K562 (cell line): ENCODE measurements at regions not wholly inside any gene's neighbourhood (a gene's known extent, or its start where the extent isn't known, plus 50 kb on each side); places are given as distances from the start of the nearest gene placed in this dataset.

Experiments used
- ARHGAP35 ChIP-seq: fragments of 450-650 bp; IDR thresholded peaks from 2 replicates; pipeline ENCODE4 v1.6.1; 2018; ENCODE audit not compliant: partially characterized antibody
- ATF1 ChIP-seq, 2 experiments: fragments of 450-650 bp in 1 of 2; IDR thresholded peaks; 2 replicates each; pipeline ENCODE4 v1.6.1; 2016; ENCODE audit warnings: missing compliant biosample characterization in 1 of 2, missing genetic modification characterization in 1 of 2
- CREM ChIP-seq: IDR thresholded peaks from 2 replicates; pipeline ENCODE4 v1.6.1; 2014; ENCODE audit warnings: antibody characterized with exemption, low read depth
- EHMT2 ChIP-seq: fragments of 450-650 bp; IDR thresholded peaks from 2 replicates; pipeline ENCODE4 v1.6.1; 2018; ENCODE audit warnings: antibody characterized with exemption
- HNRNPLL ChIP-seq: fragments of 200-400 bp; formaldehyde crosslinking; IDR thresholded peaks from 2 replicates; pipeline ENCODE4 v1.6.1; 2017; ENCODE audit warnings: low read length, low read depth, mild to moderate bottlenecking; ENCODE audit not compliant: poor library complexity, severe bottlenecking
- JUN ChIP-seq, 2 experiments: sonication (generic) in 1 of 2; formaldehyde crosslinking in 1 of 2; IDR thresholded peaks; 2 replicates each; pipeline versions ENCODE4 v1.6.1 to v1.8.0; 2012 to 2022; ENCODE audit warnings: borderline replicate concordance in 2 of 2, mild to moderate bottlenecking in 2 of 2, improper control_type of control experiment in 1 of 2, low read depth in 1 of 2, low read length in 1 of 2, missing genetic modification reagents in 1 of 2
- RBM34 ChIP-seq: fragments of 200-400 bp; formaldehyde crosslinking; IDR thresholded peaks from 2 replicates; pipeline ENCODE4 v1.6.1; 2018; ENCODE audit warnings: low read length, borderline replicate concordance; ENCODE audit not compliant: insufficient read depth
- TF ChIP-seq, protein P1 (sequence below): fragments of 450-650 bp; IDR thresholded peaks from 2 replicates; pipeline ENCODE4 v1.6.1; 2016; ENCODE audit warnings: borderline replicate concordance
- TF ChIP-seq, protein P2 (sequence below): fragments of 450-650 bp; IDR thresholded peaks from 2 replicates; pipeline ENCODE4 v1.6.1; 2017; ENCODE audit warnings: antibody characterized with exemption, mild to moderate bottlenecking
- TF ChIP-seq, protein P3 (sequence below): IDR thresholded peaks from 2 replicates; pipeline ENCODE4 v1.6.1; 2016; ENCODE audit warnings: missing genetic modification characterization, missing compliant biosample characterization
- TF ChIP-seq, protein P4 (sequence below): fragments of 450-650 bp; formaldehyde crosslinking; IDR thresholded peaks from 2 replicates; pipeline ENCODE4 v1.4.0; 2020; ENCODE audit warnings: mild to moderate bottlenecking, moderate library complexity

DNA sequence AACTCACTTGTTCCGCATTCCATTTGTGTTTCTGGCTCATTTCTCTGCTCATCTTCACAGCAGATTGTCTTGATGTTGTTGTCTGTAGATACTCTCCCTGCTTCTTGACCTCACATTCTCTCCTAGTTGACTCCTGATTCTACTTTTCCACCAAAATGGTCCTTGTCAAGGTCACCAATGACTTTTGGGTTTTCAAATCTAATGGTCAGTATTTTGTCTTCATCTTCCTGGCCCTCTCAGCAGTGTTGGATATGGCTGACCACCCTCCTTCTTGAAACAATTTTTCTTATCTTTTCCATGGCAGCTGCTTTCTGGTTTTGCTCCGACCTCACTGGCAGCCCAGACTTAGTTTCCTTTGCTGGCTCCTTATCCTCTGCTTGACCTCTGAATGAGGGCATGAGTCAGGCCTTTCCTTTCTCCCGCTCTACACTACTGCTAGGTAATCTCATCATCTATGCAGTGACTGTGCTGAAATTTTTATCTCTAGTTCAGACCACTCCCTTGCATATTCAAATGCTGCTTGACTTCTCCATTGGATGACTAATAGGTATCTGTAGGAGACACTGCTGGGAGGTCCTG lies 386.6 kb upstream of the SPRED2 start (continued):
- TF ChIP-seq ATF1 (CRISPR knock-in tag; IDR thresholded peaks at IDR 0.05) (no peak), ATF1 (tag; IDR thresholded peaks at IDR 0.05) (peak; percentile 60), HNRNPLL (no peak), EHMT2 (peak; percentile 86), CREM (peak; percentile 51; the same call in 1 of the 2 replicates), JUN (IDR thresholded peaks at IDR 0.05; ENCODE audit: borderline replicate concordance, low read depth, low read length) (peak; percentile 85), JUN (CRISPR knock-in tag; IDR thresholded peaks at IDR 0.05; ENCODE audit: borderline replicate concordance) (no peak), RBM34 (no peak), ARHGAP35 (no peak)
- TF ChIP-seq, protein P1, sequence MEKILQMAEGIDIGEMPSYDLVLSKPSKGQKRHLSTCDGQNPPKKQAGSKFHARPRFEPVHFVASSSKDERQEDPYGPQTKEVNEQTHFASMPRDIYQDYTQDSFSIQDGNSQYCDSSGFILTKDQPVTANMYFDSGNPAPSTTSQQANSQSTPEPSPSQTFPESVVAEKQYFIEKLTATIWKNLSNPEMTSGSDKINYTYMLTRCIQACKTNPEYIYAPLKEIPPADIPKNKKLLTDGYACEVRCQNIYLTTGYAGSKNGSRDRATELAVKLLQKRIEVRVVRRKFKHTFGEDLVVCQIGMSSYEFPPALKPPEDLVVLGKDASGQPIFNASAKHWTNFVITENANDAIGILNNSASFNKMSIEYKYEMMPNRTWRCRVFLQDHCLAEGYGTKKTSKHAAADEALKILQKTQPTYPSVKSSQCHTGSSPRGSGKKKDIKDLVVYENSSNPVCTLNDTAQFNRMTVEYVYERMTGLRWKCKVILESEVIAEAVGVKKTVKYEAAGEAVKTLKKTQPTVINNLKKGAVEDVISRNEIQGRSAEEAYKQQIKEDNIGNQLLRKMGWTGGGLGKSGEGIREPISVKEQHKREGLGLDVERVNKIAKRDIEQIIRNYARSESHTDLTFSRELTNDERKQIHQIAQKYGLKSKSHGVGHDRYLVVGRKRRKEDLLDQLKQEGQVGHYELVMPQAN = 0 out of 2 replicates have a peak, but pooled peaks have one; percentile 39
- TF ChIP-seq, protein P2, sequence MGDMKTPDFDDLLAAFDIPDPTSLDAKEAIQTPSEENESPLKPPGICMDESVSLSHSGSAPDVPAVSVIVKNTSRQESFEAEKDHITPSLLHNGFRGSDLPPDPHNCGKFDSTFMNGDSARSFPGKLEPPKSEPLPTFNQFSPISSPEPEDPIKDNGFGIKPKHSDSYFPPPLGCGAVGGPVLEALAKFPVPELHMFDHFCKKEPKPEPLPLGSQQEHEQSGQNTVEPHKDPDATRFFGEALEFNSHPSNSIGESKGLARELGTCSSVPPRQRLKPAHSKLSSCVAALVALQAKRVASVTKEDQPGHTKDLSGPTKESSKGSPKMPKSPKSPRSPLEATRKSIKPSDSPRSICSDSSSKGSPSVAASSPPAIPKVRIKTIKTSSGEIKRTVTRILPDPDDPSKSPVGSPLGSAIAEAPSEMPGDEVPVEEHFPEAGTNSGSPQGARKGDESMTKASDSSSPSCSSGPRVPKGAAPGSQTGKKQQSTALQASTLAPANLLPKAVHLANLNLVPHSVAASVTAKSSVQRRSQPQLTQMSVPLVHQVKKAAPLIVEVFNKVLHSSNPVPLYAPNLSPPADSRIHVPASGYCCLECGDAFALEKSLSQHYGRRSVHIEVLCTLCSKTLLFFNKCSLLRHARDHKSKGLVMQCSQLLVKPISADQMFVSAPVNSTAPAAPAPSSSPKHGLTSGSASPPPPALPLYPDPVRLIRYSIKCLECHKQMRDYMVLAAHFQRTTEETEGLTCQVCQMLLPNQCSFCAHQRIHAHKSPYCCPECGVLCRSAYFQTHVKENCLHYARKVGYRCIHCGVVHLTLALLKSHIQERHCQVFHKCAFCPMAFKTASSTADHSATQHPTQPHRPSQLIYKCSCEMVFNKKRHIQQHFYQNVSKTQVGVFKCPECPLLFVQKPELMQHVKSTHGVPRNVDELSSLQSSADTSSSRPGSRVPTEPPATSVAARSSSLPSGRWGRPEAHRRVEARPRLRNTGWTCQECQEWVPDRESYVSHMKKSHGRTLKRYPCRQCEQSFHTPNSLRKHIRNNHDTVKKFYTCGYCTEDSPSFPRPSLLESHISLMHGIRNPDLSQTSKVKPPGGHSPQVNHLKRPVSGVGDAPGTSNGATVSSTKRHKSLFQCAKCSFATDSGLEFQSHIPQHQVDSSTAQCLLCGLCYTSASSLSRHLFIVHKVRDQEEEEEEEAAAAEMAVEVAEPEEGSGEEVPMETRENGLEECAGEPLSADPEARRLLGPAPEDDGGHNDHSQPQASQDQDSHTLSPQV = peak; percentile 79
- TF ChIP-seq, protein P3, sequence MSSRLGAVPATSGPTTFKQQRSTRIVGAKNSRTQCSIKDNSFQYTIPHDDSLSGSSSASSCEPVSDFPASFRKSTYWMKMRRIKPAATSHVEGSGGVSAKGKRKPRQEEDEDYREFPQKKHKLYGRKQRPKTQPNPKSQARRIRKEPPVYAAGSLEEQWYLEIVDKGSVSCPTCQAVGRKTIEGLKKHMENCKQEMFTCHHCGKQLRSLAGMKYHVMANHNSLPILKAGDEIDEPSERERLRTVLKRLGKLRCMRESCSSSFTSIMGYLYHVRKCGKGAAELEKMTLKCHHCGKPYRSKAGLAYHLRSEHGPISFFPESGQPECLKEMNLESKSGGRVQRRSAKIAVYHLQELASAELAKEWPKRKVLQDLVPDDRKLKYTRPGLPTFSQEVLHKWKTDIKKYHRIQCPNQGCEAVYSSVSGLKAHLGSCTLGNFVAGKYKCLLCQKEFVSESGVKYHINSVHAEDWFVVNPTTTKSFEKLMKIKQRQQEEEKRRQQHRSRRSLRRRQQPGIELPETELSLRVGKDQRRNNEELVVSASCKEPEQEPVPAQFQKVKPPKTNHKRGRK = no peak
- TF ChIP-seq, protein P4, sequence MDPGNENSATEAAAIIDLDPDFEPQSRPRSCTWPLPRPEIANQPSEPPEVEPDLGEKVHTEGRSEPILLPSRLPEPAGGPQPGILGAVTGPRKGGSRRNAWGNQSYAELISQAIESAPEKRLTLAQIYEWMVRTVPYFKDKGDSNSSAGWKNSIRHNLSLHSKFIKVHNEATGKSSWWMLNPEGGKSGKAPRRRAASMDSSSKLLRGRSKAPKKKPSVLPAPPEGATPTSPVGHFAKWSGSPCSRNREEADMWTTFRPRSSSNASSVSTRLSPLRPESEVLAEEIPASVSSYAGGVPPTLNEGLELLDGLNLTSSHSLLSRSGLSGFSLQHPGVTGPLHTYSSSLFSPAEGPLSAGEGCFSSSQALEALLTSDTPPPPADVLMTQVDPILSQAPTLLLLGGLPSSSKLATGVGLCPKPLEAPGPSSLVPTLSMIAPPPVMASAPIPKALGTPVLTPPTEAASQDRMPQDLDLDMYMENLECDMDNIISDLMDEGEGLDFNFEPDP (CRISPR knock-in tag) = 0 out of 2 replicates have a peak, but pooled peaks have one; percentile 25
